GM18520 (cell line): ENCODE measurements at regions not wholly inside any gene's neighbourhood (a gene's known extent, or its start where the extent isn't known, plus 50 kb on each side); places are given as distances from the start of the nearest gene placed in this dataset.

Experiments
- ATAC-seq: cut with Tn5 transposase; IDR thresholded peaks from one replicate; pipeline ENCODE4 v1.9.1; 2021; ENCODE audit not compliant: unreplicated experiment

DNA sequence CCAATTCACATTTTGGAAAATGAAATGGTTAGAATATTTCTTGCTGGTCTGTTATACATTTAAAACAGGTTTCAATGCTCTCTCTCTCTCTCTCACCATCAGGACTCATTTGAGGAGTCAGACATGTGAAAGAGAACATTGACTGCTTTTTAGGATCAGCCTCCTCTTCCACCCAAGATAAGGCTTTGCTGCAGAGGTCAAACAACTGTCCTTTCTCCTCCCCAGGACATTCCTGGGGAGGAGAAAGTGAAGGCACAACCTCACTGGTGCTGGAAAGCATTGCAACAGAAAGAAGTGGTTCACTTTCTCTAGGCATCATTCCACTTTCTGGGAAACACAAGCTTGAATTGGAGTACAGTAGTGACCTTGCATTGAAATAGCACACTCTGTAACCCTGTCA is 409.1 kb upstream of the NR2F2 start:
- ATAC-seq, result no peak

DNA sequence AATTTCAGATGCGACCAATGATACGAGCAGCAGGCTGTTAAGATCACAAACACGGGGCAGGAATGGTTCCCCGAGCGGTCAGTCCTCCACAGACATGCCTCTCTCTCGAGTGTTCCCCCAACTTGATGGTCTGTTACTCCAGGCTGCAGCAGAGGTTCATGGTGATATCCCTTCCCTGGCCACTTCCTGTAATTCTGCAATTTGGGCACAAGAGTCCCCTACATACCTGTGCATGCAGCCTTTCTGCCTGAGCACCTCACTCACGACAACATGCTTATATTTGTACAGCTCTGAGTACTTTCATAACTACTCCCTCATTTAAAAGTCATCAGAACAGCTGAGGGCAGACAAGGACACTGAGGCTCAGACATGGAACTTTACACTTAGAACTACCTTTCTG is 408.1 kb upstream of the NR2F2 start:
- ATAC-seq, result no peak

DNA sequence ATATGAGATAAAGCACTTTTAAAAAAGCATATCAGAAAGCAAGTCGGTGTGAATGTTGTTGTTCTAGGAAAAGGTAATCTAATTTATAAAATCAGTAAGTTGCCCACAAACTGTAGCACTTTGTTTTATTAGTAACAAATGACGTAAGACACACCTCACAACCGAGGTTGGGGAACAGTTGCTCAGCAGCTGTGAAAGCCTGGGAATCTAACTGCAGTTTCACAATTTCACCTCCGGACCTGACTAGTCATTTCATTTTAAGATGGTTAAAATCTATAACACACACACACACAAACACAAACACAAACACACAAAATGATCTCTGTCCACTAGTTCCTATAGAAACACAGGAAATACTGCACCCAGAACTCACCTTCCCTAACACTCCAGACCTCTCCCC is 406.7 kb upstream of the NR2F2 start:
- ATAC-seq, result no peak

DNA sequence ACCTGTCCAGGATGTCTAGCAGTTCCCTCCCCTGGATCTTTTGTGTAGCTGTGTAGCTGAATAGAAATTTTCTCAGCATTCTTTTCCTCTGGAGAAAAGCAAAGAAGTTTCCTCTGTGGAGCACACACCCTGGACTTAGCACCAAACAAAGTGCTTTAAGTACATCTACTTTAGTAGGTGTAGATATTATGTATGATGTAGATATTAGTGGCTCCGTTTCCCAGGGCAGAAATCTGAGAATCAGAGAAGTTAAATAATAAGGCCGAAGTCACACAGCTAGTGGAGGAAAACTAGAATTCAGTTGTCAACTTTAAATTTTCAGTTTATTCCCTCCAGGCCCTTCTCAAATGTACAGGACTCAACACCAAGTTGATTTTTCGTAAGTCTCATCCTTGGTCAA is 401.7 kb upstream of the NR2F2 start:
- no peak for ATAC-seq

DNA sequence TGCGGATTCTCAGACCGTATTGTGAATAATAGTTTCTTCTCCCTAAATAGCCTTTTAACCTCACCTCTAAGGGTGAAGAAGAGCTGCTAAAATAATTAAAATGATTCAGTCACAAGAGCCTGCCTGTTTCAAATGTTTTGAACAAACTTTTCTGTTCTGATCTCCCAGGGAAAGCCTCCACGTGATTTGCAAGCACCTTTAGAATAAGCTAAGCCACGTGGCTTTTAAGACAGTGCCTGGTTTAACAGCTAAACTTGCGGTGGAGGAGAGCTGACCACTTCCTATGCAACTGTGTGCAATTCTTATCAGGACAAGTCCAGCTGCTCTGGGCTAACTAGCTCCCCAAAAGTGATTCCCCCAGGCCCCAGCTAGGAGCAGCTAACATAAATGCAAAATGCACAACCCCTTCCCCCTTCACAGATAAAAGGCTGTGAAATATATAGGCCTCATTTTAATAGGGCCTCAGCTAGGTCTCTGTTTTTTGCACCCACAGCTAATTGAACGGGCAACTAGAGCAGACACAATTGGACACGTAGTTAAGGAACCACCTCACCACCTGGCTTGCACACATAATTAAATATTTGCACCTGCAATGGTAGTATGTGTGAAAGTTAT is 401.2 kb upstream of the NR2F2 start:
- ATAC-seq, result no peak

DNA sequence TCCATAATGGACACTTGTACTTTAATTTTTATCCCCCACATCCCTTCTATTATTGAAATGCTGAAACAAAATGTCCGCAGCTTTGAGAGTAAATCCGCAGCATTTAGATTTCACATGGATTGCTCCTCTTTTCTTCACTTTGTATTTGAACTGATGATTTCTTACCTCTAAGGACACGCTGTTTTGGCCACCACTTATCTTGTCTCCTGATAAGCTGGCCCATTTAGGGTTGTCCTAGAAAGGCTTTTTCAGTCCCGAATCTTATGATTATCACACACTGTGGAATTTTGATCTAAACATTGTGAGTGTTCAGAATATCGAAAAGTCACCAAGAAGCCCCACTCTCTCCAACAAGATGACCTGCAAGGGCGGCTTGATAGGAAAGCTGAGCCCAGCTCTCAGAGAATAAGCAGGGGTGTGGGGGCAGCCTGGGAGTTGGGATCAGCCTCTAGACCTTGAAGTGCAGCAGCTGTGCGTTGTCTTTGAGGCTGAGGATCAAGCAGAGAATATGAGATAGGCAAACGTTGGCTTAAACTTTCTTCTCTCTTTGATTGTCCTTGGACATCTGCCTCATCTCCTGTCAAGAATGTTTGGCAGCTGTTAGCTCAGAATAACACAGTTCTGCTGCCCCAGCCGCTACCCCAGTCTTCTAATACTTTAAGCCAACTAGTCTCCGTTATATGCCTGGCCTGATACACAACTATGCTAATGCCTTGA is 399.7 kb upstream of the NR2F2 start:
- no peak for ATAC-seq

DNA sequence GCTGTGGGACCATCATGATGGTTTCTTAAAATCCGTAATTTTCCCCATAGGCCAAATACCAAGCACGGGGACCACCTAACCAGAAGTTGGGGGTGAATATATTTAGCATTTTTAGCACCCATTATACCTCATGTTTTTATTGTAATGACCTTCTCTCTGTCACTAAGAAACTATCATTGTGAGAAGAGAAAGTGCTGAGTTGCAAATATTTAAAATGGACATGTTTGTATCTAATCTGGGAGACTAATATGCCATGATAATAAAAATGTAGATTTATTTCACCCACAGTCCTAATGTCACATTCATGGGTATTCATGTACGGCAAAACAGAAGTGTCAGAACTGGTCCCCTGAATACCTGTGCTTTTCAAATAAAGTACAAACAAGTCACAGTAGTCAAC is 398.9 kb upstream of the NR2F2 start:
- ATAC-seq, result no peak

DNA sequence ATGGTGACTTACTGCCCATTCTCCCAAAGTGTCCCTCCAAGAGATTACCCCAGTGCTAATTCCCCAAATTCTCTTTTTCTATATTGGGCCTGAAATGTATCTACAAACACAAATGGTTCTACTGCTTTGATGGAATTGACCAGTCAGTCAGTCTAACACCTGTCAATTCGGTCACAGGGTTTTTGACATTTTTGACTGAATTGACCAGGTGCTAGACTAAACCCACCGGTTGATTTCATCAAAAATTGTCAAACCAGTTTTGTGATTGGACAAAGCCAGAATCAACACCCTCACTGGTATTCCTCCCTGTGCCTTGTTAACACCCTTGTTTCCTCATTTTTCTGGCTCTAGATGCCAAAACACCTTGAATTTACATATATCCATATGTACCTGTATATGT is 398.4 kb upstream of the NR2F2 start:
- ATAC-seq, result no peak

DNA sequence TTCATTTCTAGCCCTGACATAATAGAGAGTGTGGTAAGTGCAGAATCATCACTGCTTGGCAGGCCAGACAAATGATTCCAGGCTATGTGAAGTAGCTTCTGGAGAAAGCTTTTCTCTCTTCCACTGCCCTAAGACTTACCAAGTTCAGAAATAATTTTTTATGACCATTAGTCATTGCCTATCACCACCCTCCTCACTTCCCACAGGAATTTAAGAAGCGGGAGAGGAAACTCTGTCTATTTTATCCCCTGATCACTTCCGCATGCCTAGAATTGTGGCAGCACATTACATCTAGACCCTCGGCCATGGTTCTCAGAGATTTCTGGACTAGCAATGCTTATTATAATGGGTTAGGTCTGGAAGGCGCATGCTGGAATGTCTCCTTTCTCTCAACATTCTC is 397.8 kb upstream of the NR2F2 start:
- ATAC-seq, result no peak

DNA sequence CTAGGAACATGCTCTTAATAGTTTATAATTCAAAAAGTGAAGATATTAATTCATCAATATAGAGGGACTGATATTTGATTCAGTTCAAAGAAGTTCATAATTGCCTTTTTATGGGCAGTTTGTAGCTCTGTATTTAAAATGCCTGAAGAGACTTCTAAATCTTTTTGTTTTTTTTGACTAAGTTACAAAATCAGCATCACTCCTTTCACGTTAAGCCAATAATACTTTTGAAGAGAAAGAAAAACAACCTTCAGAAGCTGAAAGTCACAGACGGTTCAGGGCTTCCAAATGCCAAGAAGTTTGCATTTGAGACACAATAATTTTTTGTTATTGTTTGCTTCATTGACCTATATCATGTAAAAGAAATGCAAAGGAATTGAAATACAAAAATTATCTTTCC is 394.6 kb upstream of the NR2F2 start:
- no peak for ATAC-seq

DNA sequence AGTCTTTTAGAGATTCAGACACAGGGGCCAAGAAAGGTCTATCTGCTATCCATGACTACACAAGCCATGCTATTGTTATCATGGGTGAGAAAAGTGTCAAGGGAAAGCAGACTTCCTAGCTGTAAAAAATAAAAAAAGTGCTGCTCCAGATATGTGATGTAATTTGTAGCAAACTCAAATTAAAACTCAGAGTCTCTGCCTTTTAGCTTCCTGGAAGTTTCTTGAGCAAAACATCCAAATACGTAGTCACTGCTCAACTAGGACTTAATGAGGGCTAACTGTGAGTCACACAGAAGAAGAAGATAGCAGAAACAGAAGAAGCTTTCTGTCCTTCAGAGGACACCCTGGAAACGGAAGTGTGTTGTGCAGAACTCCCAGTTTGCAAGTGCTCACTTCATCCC is 393.4 kb upstream of the NR2F2 start:
- ATAC-seq, result no peak

DNA sequence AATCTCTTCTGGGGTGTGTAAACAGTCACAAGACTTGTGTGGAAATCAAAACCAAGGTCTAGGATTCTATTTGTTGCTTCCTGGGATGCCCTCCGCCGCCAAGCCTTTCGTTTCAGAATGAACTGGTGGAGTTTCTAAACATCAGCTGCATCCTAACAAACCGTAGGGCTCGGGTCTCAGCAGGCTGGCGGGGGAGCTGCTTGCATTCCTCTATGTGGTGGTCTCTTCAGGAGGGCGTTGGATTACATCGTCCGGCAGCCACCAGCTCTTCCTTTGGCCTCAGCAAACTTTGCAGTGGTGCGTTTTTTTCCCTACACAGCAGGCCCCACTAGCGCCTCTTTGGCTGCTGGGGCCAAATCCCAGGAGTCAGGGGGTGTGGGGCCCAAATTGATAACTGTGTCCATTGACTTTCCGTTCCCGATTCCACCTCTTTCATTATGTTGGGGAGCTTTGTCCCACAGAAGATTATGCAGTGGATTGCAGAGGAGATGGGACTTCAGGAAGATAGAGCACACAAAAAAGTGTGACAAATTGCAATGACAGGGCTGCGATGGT is 390.0 kb upstream of the NR2F2 start:
- ATAC-seq, result no peak

DNA sequence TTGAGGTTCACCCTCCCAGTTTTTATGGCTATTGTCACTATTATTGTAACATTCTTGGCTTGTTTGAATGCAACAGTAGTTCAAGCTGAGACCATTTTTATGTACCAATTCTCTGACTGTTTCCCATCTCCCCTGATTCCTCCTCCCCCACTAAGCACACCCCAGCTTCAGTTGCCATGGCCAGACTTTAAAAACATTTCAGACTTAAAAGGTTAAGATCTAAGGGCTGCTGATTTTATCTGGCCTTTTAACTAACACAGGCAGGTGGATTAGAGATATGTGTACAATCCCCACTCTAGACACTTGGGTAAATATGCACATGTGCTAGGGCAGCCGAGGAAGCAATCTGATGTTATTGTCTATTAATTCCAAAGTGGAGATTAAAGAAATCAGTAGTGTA is 386.3 kb upstream of the NR2F2 start:
- ATAC-seq, result no peak

DNA sequence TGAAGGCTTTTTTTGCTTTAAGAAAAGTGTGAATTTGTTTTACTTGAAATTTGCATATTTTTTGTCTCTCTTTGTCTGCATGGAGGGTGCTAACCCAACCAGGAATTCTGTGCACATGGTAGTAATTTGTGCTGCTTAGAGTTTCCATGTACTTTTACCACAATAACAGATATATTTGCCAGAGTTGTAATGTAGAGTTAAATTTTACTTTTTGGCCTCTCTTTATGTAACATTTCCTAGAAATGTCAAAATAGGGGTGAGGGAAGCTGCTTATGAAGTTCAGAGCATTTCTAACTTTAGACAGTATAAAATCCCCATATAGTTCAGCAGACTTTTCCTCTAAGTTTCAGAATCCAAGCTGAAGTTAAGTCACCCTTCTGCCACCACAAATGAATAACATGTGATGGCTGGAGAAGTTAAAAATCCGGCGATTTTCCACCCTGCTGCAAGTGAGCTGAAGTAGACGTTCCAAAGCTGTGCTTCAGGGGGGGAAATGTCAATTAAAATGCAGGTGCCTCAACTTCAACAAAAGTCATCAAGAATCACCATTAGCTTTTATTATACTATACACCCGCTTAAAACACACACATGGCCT is 385.7 kb upstream of the NR2F2 start:
- no peak for ATAC-seq

DNA sequence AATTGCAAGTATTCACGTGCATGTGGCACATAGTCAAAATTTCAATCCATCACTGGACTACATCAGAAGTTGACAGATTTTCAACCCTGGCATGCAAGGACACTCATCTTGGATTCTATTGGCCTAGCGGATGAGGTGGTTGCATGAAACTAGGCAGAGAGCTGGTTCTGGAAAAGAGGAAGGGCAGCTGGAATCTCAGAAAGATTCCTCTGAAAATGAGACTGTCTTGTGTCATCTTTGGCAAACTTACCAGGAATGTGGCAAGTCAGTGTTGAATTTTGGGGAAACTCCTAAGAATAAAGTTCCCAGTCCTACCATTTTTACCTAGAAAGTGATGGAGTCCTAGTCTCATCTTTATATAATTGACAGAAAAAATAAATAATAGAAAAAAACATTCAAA is 384.3 kb upstream of the NR2F2 start:
- ATAC-seq, result no peak

DNA sequence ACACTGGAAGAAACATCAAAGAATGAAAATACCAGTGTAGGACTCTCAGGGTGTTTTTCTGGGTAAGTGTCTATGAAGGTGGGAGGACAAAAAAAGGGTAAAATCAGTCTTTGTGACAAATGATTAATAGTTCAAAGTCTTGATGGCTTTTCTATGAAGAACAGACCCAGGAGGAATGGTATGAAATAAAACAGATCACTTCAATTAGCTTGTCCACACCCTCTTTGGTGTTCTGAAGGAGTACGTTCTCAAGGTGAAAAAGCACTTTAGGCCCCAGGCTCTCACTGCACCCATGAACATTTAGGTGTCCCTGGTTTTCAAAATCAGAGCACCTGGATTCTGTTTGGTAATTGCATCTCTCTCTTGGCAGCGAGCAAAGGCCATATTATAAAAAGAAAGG is 383.6 kb upstream of the NR2F2 start:
- ATAC-seq, result no peak

DNA sequence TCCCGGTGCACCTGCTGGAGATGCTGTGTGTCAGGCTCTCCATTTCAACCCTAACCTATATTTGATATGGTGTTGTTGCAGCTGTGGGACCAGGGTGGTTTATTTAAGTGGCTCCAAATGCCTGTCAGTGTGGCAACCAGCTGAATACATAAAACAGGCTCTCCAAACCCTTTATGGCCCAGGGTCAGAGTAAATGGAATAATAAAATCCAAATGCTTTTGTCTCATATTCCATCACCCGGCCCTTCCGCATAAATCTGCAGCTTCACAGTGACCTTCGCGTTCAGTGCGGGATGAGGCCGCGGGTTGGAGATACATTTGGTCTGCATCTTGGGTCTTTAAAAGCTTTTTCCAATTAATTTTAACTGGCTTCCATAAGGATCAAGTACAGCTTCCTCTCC is 382.1 kb upstream of the NR2F2 start:
- no peak for ATAC-seq

DNA sequence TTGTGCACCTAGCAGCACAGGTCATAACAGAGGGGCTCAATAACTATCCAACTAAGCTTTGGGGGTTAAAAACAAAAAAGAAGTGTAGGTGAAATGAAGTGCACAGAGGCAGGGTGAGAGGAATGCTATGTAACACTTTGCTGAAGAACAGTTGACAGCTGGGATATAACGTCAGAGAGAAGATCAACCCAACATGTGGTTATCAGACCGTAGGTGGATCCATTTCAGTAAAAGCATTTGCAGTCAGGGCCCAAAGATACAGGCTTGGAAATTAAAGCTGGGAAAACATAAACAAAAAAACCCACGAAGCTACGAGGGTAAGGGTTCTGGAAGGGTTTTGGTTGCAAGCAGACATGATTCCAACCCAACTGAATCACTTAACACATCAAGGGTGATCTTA is 377.5 kb upstream of the NR2F2 start:
- no peak for ATAC-seq

DNA sequence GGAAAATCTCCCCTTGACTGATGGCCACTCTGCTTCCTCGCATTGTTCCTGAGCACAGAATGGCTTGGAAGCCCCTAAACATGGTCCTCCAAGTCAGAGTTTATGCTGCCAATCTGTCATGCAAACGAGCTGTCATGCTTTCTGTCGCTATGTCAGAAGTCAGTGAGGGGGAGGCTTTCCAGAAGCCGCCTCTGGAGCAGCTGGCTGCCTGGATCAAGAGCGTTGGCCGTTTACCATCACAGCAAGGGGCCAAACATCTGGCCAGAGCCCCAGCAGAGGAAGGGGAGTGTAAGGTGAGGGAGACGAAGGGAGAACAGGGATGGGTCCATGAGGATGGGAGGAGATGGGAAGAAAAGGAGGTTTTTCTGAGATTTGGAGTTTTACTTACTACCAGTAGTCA is 372.6 kb upstream of the NR2F2 start:
- ATAC-seq, result no peak

DNA sequence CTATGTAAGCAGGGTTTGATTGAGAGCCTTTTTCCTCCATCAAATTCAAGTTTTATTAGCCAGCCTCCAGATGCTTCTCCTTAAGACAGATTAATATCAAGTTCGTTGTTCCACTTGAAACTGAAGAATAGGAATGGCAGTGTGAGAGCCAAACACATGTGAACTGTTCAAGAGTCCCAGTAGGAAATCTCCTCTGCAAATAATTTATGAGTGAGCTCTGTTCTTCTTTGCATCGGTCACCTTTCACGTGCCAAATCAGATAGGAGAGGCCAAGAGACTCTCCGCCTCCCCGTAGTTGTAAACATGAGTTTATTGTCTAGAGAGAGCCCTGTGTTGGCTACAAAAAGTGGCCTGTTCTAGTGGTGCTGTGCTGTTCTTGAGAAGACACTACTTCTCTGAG is 372.1 kb upstream of the NR2F2 start:
- ATAC-seq, result no peak

DNA sequence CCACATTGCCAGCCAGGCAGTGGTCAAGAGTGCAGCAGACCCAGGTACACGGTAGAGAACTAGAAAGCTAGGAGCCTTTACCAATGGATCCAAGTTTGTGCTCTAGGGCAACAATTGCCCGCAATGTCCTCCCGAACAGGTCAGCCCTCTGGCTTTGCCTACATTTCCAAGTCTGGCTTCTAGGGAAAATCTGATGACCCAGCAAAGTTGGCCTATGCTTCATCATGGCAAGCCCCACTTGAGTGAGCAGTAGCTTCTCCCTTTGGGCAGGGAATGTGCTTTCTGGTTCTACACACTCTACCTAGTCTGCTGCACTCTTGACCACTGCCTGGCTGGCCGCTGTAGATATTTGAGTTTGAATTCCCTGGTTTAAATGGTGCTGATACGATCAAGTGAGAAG is 361.6 kb upstream of the NR2F2 start:
- no peak for ATAC-seq

DNA sequence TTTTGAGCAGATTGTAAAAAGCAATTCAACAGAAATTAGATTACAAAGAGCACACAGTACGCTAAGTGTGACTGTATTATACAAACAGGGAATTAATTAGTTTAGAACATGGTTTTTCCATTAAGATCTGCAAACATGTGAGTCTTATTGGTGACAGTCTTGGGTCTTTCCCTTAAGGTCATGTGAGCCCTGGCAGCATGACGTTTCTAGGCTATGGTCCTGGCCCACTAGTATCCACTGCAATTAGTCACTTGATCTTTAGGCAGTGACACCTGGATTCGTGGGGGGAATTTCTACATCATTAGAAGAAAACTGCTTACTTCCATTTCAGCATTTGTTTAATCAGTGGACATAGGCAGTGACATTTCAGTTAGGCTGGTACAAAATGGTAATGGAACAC is 360.2 kb upstream of the NR2F2 start:
- no peak for ATAC-seq
